HepG2 (cell line): ENCODE measurements at regions not wholly inside any gene's neighbourhood (a gene's known extent, or its start where the extent isn't known, plus 50 kb on each side); places are given as distances from the start of the nearest gene placed in this dataset.

Experiments
- ATAC-seq: fragments of 200-7000 bp; cut with Tn5 transposase; 3 replicates; pipeline ENCODE4 v1.9.1; 2020; ENCODE audit warnings: mild to moderate bottlenecking, moderate library complexity
- BruUV-seq: library from RNA; stranded (reverse); fragments of 400-500 nt; replicated peaks from 2 replicates; lab custom pipeline; 2021; lab: Mats Ljungman, UMichigan
- CTCF ChIA-PET: fragments of 300-600 bp; formaldehyde crosslinking; extraction: SDS; loops from one replicate; lab custom pipeline; 2021; ENCODE audit warnings: low total read pairs, inconsistent platforms, low intra/inter-chr PET ratio; lab: Yijun Ruan, JAX
- POLR2A ChIA-PET: fragments of 350-600 bp; sonication (Branson Sonifier 250); formaldehyde crosslinking; loops from one replicate; lab custom pipeline; 2020; ENCODE audit warnings: antibody characterized with exemption, inconsistent platforms; lab: Yijun Ruan, JAX
- DNase-seq: peaks from one replicate; pipeline ENCODE4 v3.0.0-alpha.2; 2015; ENCODE audit warnings: low spot score
- FAIRE-seq: peaks from 3 replicates; lab custom pipeline; 2011; peaks lifted over from hg19 to GRCh38; lab: Jason Lieb, UNC
- H2AFZ ChIP-seq: one replicate; pipeline ENCODE4 v1.6.1; 2011; ENCODE audit warnings: low read length, inconsistent platforms
- H3K27ac ChIP-seq: fragments of 300-600 bp; 3 replicates; pipeline ENCODE4 v1.8.0; 2011; ENCODE audit warnings: mixed run types, mild to moderate bottlenecking, mixed read lengths, low read length, inconsistent platforms; ENCODE audit not compliant: insufficient read depth; ENCODE audit errors: extremely low read length
- H3K27me3 ChIP-seq, 2 experiments: fragments of 200-600 bp in 1 of 2; 2 replicates in 1 of 2; 3 replicates in 1 of 2; pipeline versions ENCODE4 v1.6.0 to v1.8.0; 2011; ENCODE audit warnings: low read length in 2 of 2, mild to moderate bottlenecking in 2 of 2, moderate library complexity in 2 of 2, inconsistent platforms in 1 of 2; ENCODE audit not compliant: insufficient read depth in 2 of 2, control insufficient read depth in 1 of 2
- H3K36me3 ChIP-seq, 2 experiments: fragments of 200-600 bp in 1 of 2; replicated peaks in 1 of 2; 2 replicates in 1 of 2; 3 replicates in 1 of 2; pipeline versions ENCODE4 v1.5.1 to v1.8.0; 2011; ENCODE audit warnings: low read length in 2 of 2, inconsistent platforms in 1 of 2; ENCODE audit not compliant: insufficient read depth in 2 of 2, control insufficient read depth in 1 of 2
- H3K4me1 ChIP-seq: 2 replicates; pipeline ENCODE4 v1.5.1; 2012; ENCODE audit warnings: low read length, inconsistent platforms; ENCODE audit not compliant: insufficient read depth
- H3K4me2 ChIP-seq: 2 replicates; pipeline ENCODE4 v1.6.0; 2011; ENCODE audit warnings: low read depth, low read length, inconsistent platforms
- H3K4me3 ChIP-seq, 3 experiments: fragments of 200-600 bp in 1 of 3; sonication (generic), shearing (Covaris generic) in 1 of 3; replicated peaks in 1 of 3; 2 replicates each; pipeline ENCODE4 v1.5.1; 2011 to 2016; ENCODE audit warnings: low read length in 3 of 3, inconsistent platforms in 2 of 3, low read depth in 2 of 3, mild to moderate bottlenecking in 2 of 3, control low read depth in 1 of 3, mixed read lengths in 1 of 3; ENCODE audit not compliant: insufficient read depth in 1 of 3
- H3K79me2 ChIP-seq: one replicate; pipeline ENCODE4 v1.6.1; 2011; ENCODE audit warnings: low read length, inconsistent platforms; ENCODE audit not compliant: insufficient read depth
- H3K9ac ChIP-seq: 2 replicates; pipeline ENCODE4 v1.6.0; 2011; ENCODE audit warnings: mild to moderate bottlenecking, low read depth, low read length, inconsistent platforms; ENCODE audit not compliant: insufficient read depth
- H3K9me3 ChIP-seq: 2 replicates; pipeline ENCODE4 v1.5.1; 2012; ENCODE audit warnings: mild to moderate bottlenecking, low read length
- H4K20me1 ChIP-seq: 2 replicates; pipeline ENCODE4 v1.6.0; 2011; ENCODE audit warnings: inconsistent platforms, mild to moderate bottlenecking, low read length, moderate library complexity; ENCODE audit not compliant: insufficient read depth
- FOXP1 ChIP-seq, 2 experiments: fragments of 450-650 bp in 1 of 2; IDR thresholded peaks; 2 replicates each; pipeline ENCODE4 v1.6.1; 2017 to 2018; ENCODE audit warnings: antibody characterized with exemption in 1 of 2
- NAIF1 ChIP-seq: sonication (generic); formaldehyde crosslinking; IDR thresholded peaks from 2 replicates; pipeline ENCODE4 v1.5.0; 2020; ENCODE audit warnings: mild to moderate bottlenecking, missing genetic modification reagents, borderline replicate concordance
- NFE2 ChIP-seq: sonication (generic); formaldehyde crosslinking; IDR thresholded peaks from 2 replicates; pipeline ENCODE4 v1.4.0; 2020; ENCODE audit warnings: missing genetic modification reagents
- PBX3 ChIP-seq: sonication (generic); formaldehyde crosslinking; IDR thresholded peaks from 2 replicates; pipeline ENCODE4 v1.8.1; 2023; ENCODE audit warnings: missing genetic modification reagents, inconsistent platforms, borderline replicate concordance
- SETDB1 ChIP-seq: sonication (generic); formaldehyde crosslinking; IDR thresholded peaks from 2 replicates; pipeline ENCODE4 v1.5.1; 2020; ENCODE audit warnings: missing genetic modification reagents, mild to moderate bottlenecking, borderline replicate concordance
- SOX6 ChIP-seq, 2 experiments: fragments of 450-650 bp in 1 of 2; sonication (generic) in 1 of 2; formaldehyde crosslinking in 1 of 2; IDR thresholded peaks; 2 replicates each; pipeline versions ENCODE4 v1.4.0 to v1.6.1; 2017 to 2020; ENCODE audit warnings: antibody characterized with exemption in 1 of 2, mild to moderate bottlenecking in 1 of 2, missing genetic modification reagents in 1 of 2
- TBP ChIP-seq: sonication (generic); formaldehyde crosslinking; IDR thresholded peaks from 2 replicates; pipeline ENCODE4 v1.5.0; 2020; ENCODE audit warnings: missing genetic modification reagents
- TRIM22 ChIP-seq: fragments of 450-650 bp; IDR thresholded peaks from 2 replicates; pipeline ENCODE4 v1.6.1; 2017
- TRIM24 ChIP-seq: sonication (generic); formaldehyde crosslinking; IDR thresholded peaks from 2 replicates; pipeline ENCODE4 v1.8.0; 2022; ENCODE audit warnings: mild to moderate bottlenecking, missing genetic modification reagents
- WGBS: methylation state at CpG from one replicate; pipeline ENCODE4 v1.1.6; 2017; ENCODE audit warnings: low lambda C conversion rate; 5-methylcytosine and 5-hydroxymethylcytosine counted together
- in situ Hi-C: cut with HindIII; loops from 2 replicates; pipeline ENCODE4 v1.10.0; 2017; ENCODE audit warnings: low pct_unique_long_range_greater_than_20kb; ENCODE audit not compliant: extremely low pct_ligation_motif_present
- intact Hi-C: fragments of 100-400 bp; cut with micrococcal nuclease; formaldehyde crosslinking; loops from one replicate; pipeline ENCODE4 v1.10.0; 2022; ENCODE audit not compliant: unreplicated experiment

DNA sequence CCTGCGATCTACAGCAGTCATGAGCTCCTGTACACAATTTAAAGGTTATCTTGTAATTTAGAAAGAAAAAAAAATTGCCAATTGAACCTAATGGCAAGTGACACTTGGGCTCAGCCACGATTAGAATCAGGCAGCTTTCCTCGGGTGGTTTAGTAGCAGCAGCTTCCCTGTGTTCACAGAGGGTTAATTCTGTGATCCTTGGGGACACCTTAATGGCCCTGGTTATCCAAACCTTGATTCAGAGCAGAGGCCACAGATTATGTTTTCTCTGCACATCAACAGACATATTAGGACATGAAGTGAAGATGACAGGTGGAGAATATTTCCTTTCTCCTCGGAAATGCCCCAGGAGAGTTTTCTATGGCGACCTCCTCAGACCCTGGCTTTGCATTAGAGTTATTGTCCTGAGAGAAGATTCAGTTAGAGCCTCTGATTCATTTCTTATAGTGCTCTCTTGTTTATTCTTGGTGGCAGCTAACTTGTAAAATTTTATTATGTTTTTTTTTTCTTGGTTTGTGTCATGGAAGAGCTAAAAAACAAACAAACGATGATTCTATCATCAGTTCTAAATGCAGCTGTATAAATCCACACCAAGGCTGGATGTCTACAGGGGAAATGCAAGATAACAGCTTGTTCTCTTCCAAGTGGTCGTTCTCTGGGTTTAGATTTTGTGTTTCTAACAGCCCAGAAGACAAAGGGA, 351.2 kb upstream of the DYNLRB2 start:
- no peak for DNase-seq
- Histone ChIP-seq H3K4me3 (no peak overlapping the region), H3K4me1 (no peaks in the 10 kb centered on the region), H3K79me2 (no peaks in the 10 kb centered on the region), H3K9me3 (no peaks in the 10 kb centered on the region), H2AFZ (no peak overlapping the region), H3K27ac (no peak overlapping the region), H3K4me2 (no peak overlapping the region), H3K36me3 (no peaks in the 10 kb centered on the region), H3K27me3 (no peaks in the 10 kb centered on the region), H3K9ac (no peak overlapping the region), H4K20me1 (no peaks in the 10 kb centered on the region)
- in situ Hi-C loops (no loop called here), intact Hi-C loops (no loop called here)
- 40% methylated on average over 7 of the region's 7 CpGs for WGBS
- TF ChIP-seq TRIM22 (no peak), PBX3 (no peak), SETDB1 (CRISPR knock-in tag) (no peak), NAIF1 (CRISPR knock-in tag) (no peak), TRIM24 (CRISPR knock-in tag) (no peak), SOX6 (IDR thresholded peaks at IDR 0.05) (no peak), SOX6 (CRISPR knock-in tag; IDR thresholded peaks at IDR 0.05) (no peak), TBP (no peak), NFE2 (CRISPR knock-in tag) (no peak), FOXP1 (IDR thresholded peaks at IDR 0.05) (no peak), FOXP1 (CRISPR knock-in tag; IDR thresholded peaks at IDR 0.05) (no peak)
- CTCF ChIA-PET: no interaction called here
- POLR2A ChIA-PET: no interaction called here
- ATAC-seq: no peak
- FAIRE-seq: no peak
- BruUV-seq: no TSS peak
